C4-2B (cell line): ENCODE measurements at regions not wholly inside any gene's neighbourhood (a gene's known extent, or its start where the extent isn't known, plus 50 kb on each side); places are given as distances from the start of the nearest gene placed in this dataset.
"Not testable (repeated sequence)": the region's sequence is repeated elsewhere in the genome, so short reads cannot be mapped to it uniquely, and the experiment has no call there.

ENCODE experiments used
- H3K27ac ChIP-seq: fragments of 450-650 bp; 2 replicates; pipeline ENCODE4 v1.5.1; 2017
- ZFX ChIP-seq: fragments of 450-650 bp; IDR thresholded peaks from 2 replicates; pipeline ENCODE4 v1.6.1; 2017
- TF ChIP-seq, protein P1 (sequence below): fragments of 450-650 bp; conservative IDR thresholded peaks from 2 replicates; pipeline ENCODE4 v1.5.1; 2017; ENCODE audit warnings: mild to moderate bottlenecking

DNA sequence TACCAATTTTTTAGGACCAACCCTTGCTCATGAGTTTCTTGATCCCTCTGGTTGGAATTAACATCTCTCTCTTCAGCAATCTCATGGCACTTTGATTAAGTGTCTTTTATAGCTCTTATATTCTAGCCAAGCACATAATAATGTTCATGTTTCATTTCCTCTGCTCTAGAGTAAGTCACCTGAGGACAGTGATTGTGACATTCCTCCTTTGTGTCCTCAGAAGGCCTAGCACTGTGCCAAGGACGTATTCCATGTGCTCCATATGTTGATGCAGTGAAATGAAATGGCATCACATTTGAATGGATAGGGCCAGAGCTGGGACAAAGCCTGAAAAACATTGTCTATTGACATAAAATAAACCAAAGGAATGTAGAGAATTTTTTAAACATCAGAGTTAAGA is 322.8 kb upstream of the PRICKLE1 start:
- no peak for TF ChIP-seq ZFX
- TF ChIP-seq, protein P1, sequence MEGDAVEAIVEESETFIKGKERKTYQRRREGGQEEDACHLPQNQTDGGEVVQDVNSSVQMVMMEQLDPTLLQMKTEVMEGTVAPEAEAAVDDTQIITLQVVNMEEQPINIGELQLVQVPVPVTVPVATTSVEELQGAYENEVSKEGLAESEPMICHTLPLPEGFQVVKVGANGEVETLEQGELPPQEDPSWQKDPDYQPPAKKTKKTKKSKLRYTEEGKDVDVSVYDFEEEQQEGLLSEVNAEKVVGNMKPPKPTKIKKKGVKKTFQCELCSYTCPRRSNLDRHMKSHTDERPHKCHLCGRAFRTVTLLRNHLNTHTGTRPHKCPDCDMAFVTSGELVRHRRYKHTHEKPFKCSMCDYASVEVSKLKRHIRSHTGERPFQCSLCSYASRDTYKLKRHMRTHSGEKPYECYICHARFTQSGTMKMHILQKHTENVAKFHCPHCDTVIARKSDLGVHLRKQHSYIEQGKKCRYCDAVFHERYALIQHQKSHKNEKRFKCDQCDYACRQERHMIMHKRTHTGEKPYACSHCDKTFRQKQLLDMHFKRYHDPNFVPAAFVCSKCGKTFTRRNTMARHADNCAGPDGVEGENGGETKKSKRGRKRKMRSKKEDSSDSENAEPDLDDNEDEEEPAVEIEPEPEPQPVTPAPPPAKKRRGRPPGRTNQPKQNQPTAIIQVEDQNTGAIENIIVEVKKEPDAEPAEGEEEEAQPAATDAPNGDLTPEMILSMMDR: no peak
- H3K27ac ChIP-seq: no peak overlapping the region

DNA sequence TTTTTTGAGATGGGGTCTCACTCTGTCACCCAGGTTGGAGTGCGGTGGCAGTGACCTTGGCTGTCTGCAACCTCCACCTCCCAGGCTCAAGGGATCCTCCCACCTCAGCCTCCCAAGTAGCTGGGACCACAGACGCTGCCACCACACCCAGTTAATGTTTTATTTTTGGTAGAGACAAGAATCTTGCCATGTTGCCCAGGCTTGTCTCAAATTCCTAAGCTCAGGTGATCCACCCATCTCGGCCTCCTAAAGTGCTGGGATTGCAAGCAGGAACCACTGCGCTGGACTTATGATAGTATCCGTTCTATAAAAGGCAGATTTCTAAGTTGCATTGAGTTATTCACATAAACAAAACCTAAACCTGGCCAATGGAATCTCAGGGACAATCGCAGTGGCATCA is 321.1 kb upstream of the PRICKLE1 start:
- TF ChIP-seq ZFX: no peak
- TF ChIP-seq, protein P1: no peak
- H3K27ac ChIP-seq: no peak overlapping the region

DNA sequence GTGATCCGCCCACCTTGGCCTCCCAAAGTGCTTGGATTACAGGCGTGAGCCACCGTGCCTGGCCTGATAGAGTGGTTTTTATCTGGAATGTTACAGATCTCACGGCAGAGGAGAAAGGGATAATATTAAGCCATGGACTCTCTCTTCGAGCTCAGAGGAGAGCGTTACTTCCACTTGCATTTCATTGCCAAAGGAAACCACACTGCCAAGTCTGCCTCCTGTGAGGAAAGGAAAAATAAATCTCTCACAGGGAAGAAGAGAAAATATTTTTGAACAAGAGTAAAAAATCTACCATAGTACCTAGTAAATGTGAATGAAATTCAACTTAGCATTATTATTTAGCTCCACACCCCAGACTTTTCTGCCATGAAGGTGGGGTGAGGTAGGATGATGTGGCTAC is 319.2 kb upstream of the PRICKLE1 start:
- no peak overlapping the region for H3K27ac ChIP-seq
- TF ChIP-seq, protein P1: no peak
- TF ChIP-seq ZFX: no peak

DNA sequence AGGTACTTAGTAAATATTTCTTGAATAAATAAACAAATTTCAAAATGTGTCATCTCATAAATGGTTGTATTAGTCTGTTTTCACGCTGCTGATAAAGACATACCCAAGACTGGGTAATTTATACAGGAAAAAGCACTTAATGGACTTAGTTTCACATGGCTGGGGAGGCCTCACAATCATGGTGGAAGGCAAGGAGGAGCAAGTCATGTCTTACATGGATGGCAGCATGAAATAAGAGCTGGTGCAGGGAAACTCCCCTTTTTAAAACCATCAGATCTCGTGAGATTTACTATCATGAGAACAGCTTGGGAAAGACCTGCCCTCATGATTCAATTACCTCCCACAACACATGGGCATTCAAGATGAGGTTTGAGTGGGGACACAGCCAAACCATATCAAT is 317.3 kb upstream of the PRICKLE1 start:
- not testable (repeated sequence) for H3K27ac ChIP-seq

DNA sequence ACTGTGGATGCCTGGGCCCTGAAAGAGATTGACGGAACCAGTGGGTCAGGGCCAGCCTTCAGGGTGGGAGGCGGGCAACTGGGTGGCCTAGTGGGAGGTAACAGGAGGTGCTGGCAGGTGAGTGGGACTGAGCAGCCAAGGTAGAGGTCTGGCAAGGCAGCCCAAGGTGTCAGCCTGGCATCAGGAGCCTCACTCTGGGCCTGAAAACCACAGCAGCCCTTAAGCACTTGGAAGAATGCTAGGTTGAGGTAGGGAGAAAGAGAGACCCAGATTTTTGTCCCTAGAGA is 315.8 kb upstream of the PRICKLE1 start:
- H3K27ac ChIP-seq: no peak overlapping the region
- TF ChIP-seq, protein P1: no peak
- no peak for TF ChIP-seq ZFX

DNA sequence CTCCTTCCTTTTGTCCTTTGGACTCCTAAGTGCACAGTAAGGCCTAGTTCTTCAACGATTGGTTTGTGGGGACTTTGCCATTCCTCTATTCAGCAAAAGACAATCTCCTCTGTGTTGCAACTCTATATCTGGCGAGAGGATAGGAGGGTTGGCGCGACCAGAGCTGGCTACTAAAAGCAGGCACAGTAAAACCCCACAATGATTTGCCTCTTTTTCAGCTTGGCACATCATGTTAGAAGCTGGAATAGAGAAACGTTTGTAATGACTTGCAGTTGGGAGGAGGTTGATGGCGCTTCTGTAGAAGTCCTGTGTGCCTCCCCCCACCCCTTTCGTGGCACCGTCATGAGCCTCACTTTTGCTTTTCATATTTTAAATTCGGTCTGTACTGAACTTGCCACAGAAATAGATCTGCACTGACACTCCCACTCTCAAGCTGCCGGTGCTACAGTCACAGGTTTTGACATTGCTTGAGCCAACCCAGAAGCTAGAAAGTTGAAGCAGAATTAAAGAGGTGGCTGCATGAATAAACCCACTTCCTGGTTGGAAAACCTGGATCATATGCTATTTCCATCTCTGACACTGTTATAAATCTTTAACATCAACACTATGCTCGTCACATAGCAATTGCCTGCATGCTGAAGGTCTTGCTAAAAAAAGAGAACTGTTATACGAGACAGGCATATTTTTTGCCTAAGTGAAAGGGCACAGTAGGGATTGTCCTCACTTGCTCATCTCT is 315.3 kb upstream of the PRICKLE1 start:
- no peak overlapping the region for H3K27ac ChIP-seq
- no peak for TF ChIP-seq ZFX
- TF ChIP-seq, protein P1: no peak

DNA sequence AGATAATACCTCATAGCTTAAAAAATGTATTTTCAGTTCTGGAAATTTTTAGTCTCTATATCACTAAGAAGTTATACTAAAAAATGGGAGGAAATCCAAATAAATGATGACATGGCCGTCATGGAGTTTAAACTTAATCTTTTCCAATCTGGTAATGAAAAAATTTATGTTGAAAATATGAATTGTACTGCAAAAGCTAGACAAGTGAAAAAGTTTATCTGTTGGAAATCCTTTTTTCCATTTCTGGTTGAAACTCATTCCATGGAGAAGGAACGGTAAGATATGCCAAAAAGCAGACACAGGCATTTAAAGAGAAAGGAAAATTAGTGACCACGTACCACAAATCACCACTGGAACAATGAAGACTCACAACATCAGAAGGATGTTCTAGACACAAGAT is 314.2 kb upstream of the PRICKLE1 start:
- H3K27ac ChIP-seq: no peak overlapping the region
- TF ChIP-seq, protein P1: no peak
- TF ChIP-seq ZFX: no peak

DNA sequence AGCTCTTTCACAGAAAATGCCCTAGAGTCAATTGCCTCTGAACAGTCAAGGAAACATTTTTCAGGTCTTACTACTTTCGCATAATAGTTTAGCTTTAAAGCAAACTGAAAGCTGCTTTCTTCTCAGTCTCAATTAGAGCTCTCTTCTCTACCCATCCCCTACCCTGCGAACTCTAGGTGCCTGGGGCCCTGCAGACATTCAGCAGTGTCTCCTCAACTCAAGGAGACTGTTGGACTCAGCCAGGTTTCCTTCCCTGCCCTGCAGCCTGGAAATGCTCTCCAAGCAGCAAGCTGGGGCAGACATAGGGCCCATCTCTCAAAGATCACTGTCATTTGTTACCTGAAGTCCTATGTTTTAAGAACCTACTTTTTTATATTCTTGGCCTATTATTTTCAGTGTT is 312.5 kb upstream of the PRICKLE1 start:
- TF ChIP-seq ZFX: no peak
- TF ChIP-seq, protein P1: no peak
- H3K27ac ChIP-seq: no peak overlapping the region
